OCI-LY1 (cell line): ENCODE measurements at regions not wholly inside any gene's neighbourhood (a gene's known extent, or its start where the extent isn't known, plus 50 kb on each side); places are given as distances from the start of the nearest gene placed in this dataset.

Experiments
- H2AFZ ChIP-seq: fragments of 200-600 bp; sonication (generic), shearing (Covaris generic); 2 replicates; pipeline ENCODE4 v1.6.0; 2014; ENCODE audit warnings: antibody characterized with exemption, mild to moderate bottlenecking, low read length
- H3F3A ChIP-seq: fragments of 200-600 bp; sonication (generic), shearing (Covaris generic); 2 replicates; pipeline ENCODE4 v1.6.0; 2014; ENCODE audit warnings: mild to moderate bottlenecking, antibody characterized with exemption, low read length, moderate library complexity; ENCODE audit not compliant: insufficient read depth
- H3K27ac ChIP-seq: fragments of 200-600 bp; sonication (generic); 2 replicates; pipeline ENCODE4 v1.5.1; 2014; ENCODE audit warnings: low read length, mixed run types, mild to moderate bottlenecking, low read depth; ENCODE audit not compliant: poor library complexity, severe bottlenecking
- H3K27me3 ChIP-seq: fragments of 200-600 bp; sonication (generic); 2 replicates; pipeline ENCODE4 v1.6.0; 2014; ENCODE audit warnings: antibody characterized with exemption, mild to moderate bottlenecking, low read length, moderate library complexity; ENCODE audit not compliant: insufficient read depth
- H3K36me3 ChIP-seq: fragments of 200-600 bp; sonication (generic); 2 replicates; pipeline ENCODE4 v1.6.1; 2014; ENCODE audit warnings: mild to moderate bottlenecking, antibody characterized with exemption, low read length, moderate library complexity, mixed read lengths; ENCODE audit not compliant: insufficient read depth
- H3K4me1 ChIP-seq: fragments of 200-600 bp; sonication (generic); 2 replicates; pipeline ENCODE4 v1.5.1; 2014; ENCODE audit warnings: mild to moderate bottlenecking, low read length, moderate library complexity; ENCODE audit not compliant: insufficient read depth, severe bottlenecking
- H3K4me2 ChIP-seq: fragments of 200-600 bp; sonication (generic), shearing (Covaris generic); 2 replicates; pipeline ENCODE4 v1.6.1; 2014; ENCODE audit warnings: low read length
- H3K4me3 ChIP-seq: fragments of 200-600 bp; sonication (generic); 2 replicates; pipeline ENCODE4 v1.5.1; 2014; ENCODE audit warnings: low read length, low read depth, mild to moderate bottlenecking, mixed read lengths; ENCODE audit not compliant: poor library complexity, severe bottlenecking
- H3K79me2 ChIP-seq: fragments of 200-600 bp; shearing (Covaris generic); 2 replicates; pipeline ENCODE4 v1.6.1; 2016; ENCODE audit warnings: mixed run types, low read length, mixed read lengths; ENCODE audit not compliant: insufficient read depth
- H3K9ac ChIP-seq: fragments of 200-600 bp; sonication (generic), shearing (Covaris generic); 2 replicates; pipeline ENCODE4 v1.6.1; 2014; ENCODE audit warnings: mild to moderate bottlenecking, low read length, mixed read lengths
- H3K9me2 ChIP-seq: fragments of 200-600 bp; sonication (generic), shearing (Covaris generic); 2 replicates; pipeline ENCODE4 v1.6.1; 2014; ENCODE audit warnings: low read depth, mild to moderate bottlenecking, low read length, mixed read lengths
- H3K9me3 ChIP-seq: fragments of 200-600 bp; shearing (Covaris generic); 2 replicates; pipeline ENCODE4 v1.6.1; 2014; ENCODE audit warnings: low read length, mixed read lengths
- H4K20me1 ChIP-seq: fragments of 200-600 bp; sonication (generic), shearing (Covaris generic); 2 replicates; pipeline ENCODE4 v1.6.0; 2016; ENCODE audit warnings: mild to moderate bottlenecking, low read length; ENCODE audit not compliant: insufficient read depth
- CTCF ChIP-seq: fragments of 200-600 bp; sonication (generic), shearing (Covaris generic); IDR thresholded peaks from 2 replicates; pipeline ENCODE4 v1.5.1; 2017; ENCODE audit warnings: mild to moderate bottlenecking, antibody characterized with exemption, low read length, moderate library complexity, mixed read lengths
- EZH2 ChIP-seq: fragments of 200-600 bp; sonication (generic), shearing (Covaris generic); IDR thresholded peaks from 2 replicates; pipeline ENCODE4 v1.8.0; 2017; ENCODE audit warnings: borderline replicate concordance, mixed run types, mild to moderate bottlenecking, antibody characterized with exemption, low read length, moderate library complexity, mixed read lengths

DNA sequence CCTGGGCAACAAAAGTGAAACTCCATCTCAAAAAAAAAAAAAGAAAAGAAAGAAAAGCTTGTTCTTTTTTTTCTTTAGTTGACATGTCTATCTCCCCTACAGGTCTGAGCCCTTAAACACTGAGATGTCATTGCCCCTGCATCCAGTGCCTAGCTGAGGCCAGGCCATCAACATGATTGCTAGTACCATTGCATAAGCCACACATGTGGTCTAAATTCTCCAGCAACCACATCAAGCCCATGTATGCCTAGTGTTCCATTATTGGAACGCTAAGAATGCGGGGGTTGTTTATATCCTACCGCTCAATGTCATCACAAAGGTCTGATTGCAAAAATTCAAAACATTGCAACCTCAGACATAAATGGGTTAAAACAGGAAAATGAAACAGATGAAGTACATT lies 62.7 kb downstream of the NPTX2 start:
- Histone ChIP-seq H3K9me2 (no peaks in the 10 kb centered on the region), H3K9me3 (peaks cover 4% of the 10 kb centered on the region; the same call in 1 of the 2 replicates), H3K27me3 (no peaks in the 10 kb centered on the region; the same call in 1 of the 2 replicates), H3K4me1 (peaks cover 15% of the 10 kb centered on the region), H3K27ac (no peak overlapping the region), H3K36me3 (no peaks in the 10 kb centered on the region; the same call in 1 of the 2 replicates), H3K4me3 (no peak overlapping the region), H2AFZ (no peak overlapping the region), H3K79me2 (no peaks in the 10 kb centered on the region), H4K20me1 (no peaks in the 10 kb centered on the region), H3K9ac (no peak overlapping the region), H3K4me2 (no peak overlapping the region), H3F3A (no peaks in the 10 kb centered on the region)
- TF ChIP-seq EZH2 (no peak), CTCF (no peak)

DNA sequence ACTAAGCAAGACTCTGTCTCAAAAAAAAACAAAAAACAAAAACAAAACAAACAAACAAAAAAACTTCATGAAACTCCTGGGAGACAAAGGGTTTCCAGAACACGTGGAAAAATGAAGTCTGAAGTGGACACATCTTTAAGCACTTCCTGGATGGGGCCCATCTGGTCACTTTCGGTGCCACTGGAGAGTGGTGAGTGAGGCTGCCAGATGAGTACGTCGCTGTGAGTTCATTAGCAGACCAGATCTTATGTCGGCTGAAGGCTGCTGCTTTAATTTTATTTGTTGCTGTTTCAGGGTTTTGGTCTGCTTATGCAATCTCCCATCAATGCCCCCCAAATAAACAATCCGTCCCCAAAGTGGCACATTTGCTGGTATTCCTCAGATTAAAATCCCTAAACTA lies 64.4 kb downstream of the NPTX2 start:
- no peak overlapping the region for H3K9ac ChIP-seq
- H2AFZ ChIP-seq = no peak overlapping the region
- H4K20me1 ChIP-seq = no peaks in the 10 kb centered on the region
- H3K4me1 ChIP-seq = peaks cover 15% of the 10 kb centered on the region
- H3K4me2 ChIP-seq = no peak overlapping the region; the same call in 1 of the 2 replicates
- no peaks in the 10 kb centered on the region; the same call in 1 of the 2 replicates for H3K27me3 ChIP-seq
- H3K36me3 ChIP-seq = no peaks in the 10 kb centered on the region; the same call in 1 of the 2 replicates
- no peaks in the 10 kb centered on the region for H3F3A ChIP-seq
- TF ChIP-seq EZH2 (no peak), CTCF (no peak)
- H3K9me2 ChIP-seq = no peaks in the 10 kb centered on the region
- H3K4me3 ChIP-seq = no peak overlapping the region
- H3K9me3 ChIP-seq = peaks cover 9% of the 10 kb centered on the region
- no peak overlapping the region for H3K27ac ChIP-seq
- H3K79me2 ChIP-seq = no peaks in the 10 kb centered on the region

DNA sequence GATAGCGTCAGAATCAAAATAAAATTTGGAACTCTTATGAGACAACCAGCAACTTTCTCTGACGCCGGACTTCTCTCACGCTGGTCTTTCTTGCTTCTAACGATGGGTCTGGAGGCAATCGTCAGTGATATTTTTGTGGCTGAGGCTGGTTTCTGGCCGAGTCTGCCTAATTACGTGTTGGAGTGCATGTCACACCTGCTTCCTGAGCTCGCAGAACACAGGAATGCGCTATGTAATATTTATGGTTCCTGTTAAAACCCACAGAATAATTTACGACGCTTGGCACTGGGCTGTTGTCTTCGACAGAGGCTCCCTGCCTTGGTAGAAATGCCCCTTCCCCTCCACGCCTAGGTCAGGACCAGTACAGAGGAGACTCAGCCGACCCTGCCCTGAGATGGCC lies 64.9 kb downstream of the NPTX2 start:
- Histone ChIP-seq H3K4me1 (peaks cover 15% of the 10 kb centered on the region), H3K4me2 (no peak overlapping the region; the same call in 1 of the 2 replicates), H3K79me2 (no peaks in the 10 kb centered on the region), H3K9ac (no peak overlapping the region), H3K9me2 (no peaks in the 10 kb centered on the region), H3K27ac (no peak overlapping the region), H3K4me3 (no peak overlapping the region), H3K36me3 (no peaks in the 10 kb centered on the region; the same call in 1 of the 2 replicates), H4K20me1 (no peaks in the 10 kb centered on the region), H3K27me3 (no peaks in the 10 kb centered on the region; the same call in 1 of the 2 replicates), H3K9me3 (peaks cover 11% of the 10 kb centered on the region), H2AFZ (no peak overlapping the region), H3F3A (no peaks in the 10 kb centered on the region)
- TF ChIP-seq CTCF = no peak
- TF ChIP-seq EZH2 = no peak
